IPS-18a (cell line): ENCODE measurements at regions not wholly inside any gene's neighbourhood (a gene's known extent, or its start where the extent isn't known, plus 50 kb on each side); places are given as distances from the start of the nearest gene placed in this dataset.
A peak's percentile ranks its signal among the peaks of the same experiment; 100 is the strongest.

Experiments
- H3K27ac ChIP-seq: one replicate; pipeline ENCODE4 v1.5.1; 2013; ENCODE audit warnings: low read length
- H3K27me3 ChIP-seq: one replicate; pipeline ENCODE4 v1.6.1; 2013; ENCODE audit warnings: mild to moderate bottlenecking, low read length; ENCODE audit not compliant: control insufficient read depth, insufficient read depth
- H3K36me3 ChIP-seq: one replicate; pipeline ENCODE4 v1.6.1; 2013; ENCODE audit warnings: low read depth, low read length; ENCODE audit not compliant: control insufficient read depth
- H3K4me1 ChIP-seq: one replicate; pipeline ENCODE4 v1.6.1; 2013; ENCODE audit warnings: low read depth, low read length; ENCODE audit not compliant: control insufficient read depth
- H3K4me3 ChIP-seq: one replicate; pipeline ENCODE4 v1.5.1; 2013; ENCODE audit warnings: low read length
- H3K9ac ChIP-seq: one replicate; pipeline ENCODE4 v1.6.1; 2013; ENCODE audit warnings: mild to moderate bottlenecking, low read length, moderate library complexity
- H3K9me3 ChIP-seq: one replicate; pipeline ENCODE4 v1.6.1; 2013; ENCODE audit warnings: low read depth, low read length; ENCODE audit not compliant: control insufficient read depth

DNA sequence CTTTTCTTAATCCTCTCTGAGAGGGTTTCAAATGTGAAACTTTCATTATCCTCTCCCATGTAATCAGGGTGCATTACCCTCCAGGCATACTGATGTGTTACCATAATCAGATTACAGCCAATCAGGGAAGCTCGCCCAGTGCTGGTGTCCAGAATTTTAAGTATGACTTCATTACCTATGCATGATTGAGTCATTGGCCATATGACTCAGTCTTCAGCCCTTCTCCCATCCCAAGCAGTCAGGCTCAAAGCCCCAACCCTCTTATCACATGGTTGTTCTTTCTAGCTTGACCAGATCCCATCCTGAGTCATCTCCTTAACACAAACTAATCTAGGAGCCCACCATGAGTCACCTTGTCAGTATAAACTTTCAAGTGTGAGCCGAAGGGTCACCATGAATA is 1668.1 kb upstream of the AGA start:
- H3K9ac ChIP-seq: no peak overlapping the region
- H3K27ac ChIP-seq: no peak overlapping the region
- no peaks in the 10 kb centered on the region for H3K9me3 ChIP-seq
- no peaks in the 10 kb centered on the region for H3K36me3 ChIP-seq
- no peak overlapping the region for H3K4me3 ChIP-seq
- no peaks in the 10 kb centered on the region for H3K27me3 ChIP-seq
- H3K4me1 ChIP-seq: no peaks in the 10 kb centered on the region

DNA sequence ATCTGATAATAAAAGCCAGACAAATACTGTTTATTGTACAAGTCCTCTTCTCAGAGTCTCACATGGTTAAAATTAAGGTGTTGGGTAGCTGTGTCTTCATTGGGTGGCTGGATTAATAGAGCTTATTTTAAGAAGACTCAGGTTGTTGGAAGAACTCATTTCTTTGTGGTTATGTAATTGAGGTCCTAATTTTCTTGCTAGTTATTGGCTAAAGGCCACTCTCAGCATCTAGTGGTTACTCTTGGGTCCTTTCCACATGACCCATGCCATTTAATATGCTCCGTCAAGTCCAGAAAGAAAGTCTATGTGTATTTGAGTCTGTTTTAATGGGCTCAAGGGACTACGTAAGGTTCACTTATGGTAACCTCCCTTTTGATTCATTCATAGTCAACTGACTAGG is 1668.6 kb upstream of the AGA start:
- H3K27ac ChIP-seq: no peak overlapping the region
- no peaks in the 10 kb centered on the region for H3K27me3 ChIP-seq
- no peaks in the 10 kb centered on the region for H3K36me3 ChIP-seq
- H3K4me1 ChIP-seq: no peaks in the 10 kb centered on the region
- no peaks in the 10 kb centered on the region for H3K9me3 ChIP-seq
- no peak overlapping the region for H3K4me3 ChIP-seq
- no peak overlapping the region for H3K9ac ChIP-seq

DNA sequence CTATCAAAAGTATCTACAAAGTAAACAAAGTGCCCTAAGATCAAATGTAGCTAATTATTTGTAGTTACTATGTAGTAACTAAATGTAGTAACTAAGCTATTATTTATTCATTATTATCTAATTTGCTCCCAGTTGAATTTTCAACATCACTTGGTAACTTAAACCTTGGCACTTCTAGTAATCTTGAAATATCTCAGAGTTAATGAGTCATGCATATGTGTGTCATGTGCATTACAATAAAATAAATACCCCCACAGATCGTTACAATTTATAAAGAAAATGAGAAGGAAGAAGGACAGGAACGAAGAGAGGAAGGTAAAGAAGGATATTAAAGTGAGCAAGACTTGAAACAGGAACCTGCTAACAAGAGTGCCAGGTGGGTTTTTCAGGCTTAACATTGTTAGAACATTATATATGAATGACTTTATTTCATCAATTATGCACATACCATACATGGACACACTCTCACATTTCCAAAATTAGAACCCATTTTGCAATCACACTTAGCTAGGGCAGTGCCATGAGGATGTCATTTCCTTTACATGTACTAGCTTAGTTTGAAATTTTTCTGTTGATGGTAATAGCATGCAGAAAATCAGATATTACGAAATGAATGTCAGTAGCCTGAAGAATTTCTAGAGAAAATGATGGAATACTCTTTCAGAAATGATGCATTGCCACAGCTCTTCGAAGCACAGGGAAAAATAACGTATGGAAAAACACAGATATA is 1670.4 kb upstream of the AGA start:
- H3K9ac ChIP-seq: no peak overlapping the region
- H3K27ac ChIP-seq: no peak overlapping the region
- H3K27me3 ChIP-seq: no peaks in the 10 kb centered on the region
- no peak overlapping the region for H3K4me3 ChIP-seq
- H3K36me3 ChIP-seq: no peaks in the 10 kb centered on the region
- no peaks in the 10 kb centered on the region for H3K9me3 ChIP-seq
- peaks cover 6% of the 10 kb centered on the region for H3K4me1 ChIP-seq

DNA sequence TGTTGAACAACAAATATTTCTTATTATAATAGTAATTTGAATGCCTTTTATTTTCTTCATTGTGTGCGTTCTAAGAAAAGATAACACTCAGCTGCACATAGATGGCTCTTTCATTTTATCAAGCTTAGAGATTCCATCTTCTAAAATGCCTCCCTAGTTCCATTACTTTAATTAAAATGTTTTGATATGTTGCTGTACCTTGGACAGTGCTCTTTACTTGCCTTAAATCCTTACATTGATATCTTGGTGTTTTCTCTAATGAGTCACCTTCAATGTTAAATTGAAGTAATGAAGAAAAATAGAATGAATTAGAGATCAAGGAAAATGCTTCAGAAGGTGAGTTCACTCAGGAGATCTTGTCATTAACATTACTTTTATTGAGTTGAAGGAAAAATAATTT is 1672.4 kb upstream of the AGA start:
- no peak overlapping the region for H3K4me3 ChIP-seq
- peaks cover 6% of the 10 kb centered on the region for H3K4me1 ChIP-seq
- H3K27me3 ChIP-seq: no peaks in the 10 kb centered on the region
- no peak overlapping the region for H3K9ac ChIP-seq
- H3K36me3 ChIP-seq: no peaks in the 10 kb centered on the region
- H3K27ac ChIP-seq: no peak overlapping the region
- H3K9me3 ChIP-seq: no peaks in the 10 kb centered on the region

DNA sequence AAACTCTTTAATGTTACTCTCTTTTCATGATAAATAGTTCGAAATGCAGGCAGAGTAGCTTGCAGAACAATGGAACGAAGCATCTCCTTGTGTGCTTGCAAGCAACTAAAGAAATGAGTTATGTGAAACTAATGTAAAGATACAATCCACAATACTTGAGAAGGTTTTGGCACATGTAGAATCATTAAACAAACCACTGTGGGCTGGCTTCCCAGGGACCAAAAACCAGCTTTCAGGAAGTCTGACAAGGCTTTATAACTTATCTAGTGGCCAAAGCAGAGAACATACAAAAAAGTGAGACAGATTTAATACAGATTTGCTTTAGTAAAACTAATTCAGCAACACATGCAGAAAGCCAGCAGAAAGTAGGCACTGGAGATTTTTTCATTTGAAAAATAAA is 1673.8 kb upstream of the AGA start:
- no peaks in the 10 kb centered on the region for H3K36me3 ChIP-seq
- no peak overlapping the region for H3K27ac ChIP-seq
- peaks cover 6% of the 10 kb centered on the region for H3K4me1 ChIP-seq
- H3K9ac ChIP-seq: no peak overlapping the region
- H3K4me3 ChIP-seq: no peak overlapping the region
- no peaks in the 10 kb centered on the region for H3K27me3 ChIP-seq
- H3K9me3 ChIP-seq: no peaks in the 10 kb centered on the region

DNA sequence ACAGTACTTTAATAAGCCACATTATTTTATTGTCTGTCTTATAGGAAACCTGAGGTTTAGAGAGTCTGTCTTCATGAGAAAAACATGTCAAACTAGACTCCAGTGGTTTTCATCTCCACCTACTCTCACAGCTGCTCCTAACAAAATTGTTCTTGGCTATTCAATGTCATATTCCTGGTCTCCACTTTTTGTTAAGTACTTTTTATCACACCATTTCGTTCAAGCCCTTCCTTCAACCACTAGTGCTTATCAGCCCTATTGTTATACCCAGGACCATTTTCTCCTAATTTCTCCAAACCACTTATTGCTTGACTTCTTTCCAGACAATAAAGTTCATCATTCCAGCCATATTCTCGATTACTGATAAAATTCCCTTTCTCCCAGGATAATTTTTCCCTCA is 1674.3 kb upstream of the AGA start:
- Histone ChIP-seq H3K27me3 (no peaks in the 10 kb centered on the region), H3K27ac (no peak overlapping the region), H3K9ac (no peak overlapping the region), H3K9me3 (no peaks in the 10 kb centered on the region), H3K36me3 (no peaks in the 10 kb centered on the region), H3K4me3 (no peak overlapping the region), H3K4me1 (peaks cover 6% of the 10 kb centered on the region)

DNA sequence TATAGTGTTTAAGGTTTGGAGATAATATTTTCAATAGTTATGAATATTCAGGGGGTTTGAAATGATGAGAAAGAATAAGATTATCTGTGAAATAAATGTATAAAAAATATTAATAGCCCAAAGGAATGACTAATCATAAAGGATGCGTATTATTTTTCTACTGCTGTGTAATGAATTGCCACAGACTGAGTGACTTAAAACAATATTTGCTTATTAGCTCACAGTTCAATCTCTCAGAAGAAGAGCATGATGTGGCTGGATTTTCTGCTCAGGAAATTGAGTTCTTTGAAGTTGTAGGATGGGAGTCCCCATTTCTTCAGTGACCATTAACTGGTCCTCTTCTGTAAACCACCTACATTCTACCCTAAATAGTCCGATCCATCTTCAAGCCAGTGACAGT is 1680.8 kb upstream of the AGA start:
- Histone ChIP-seq H3K27ac (no peak overlapping the region), H3K27me3 (no peaks in the 10 kb centered on the region), H3K4me1 (peaks cover 24% of the 10 kb centered on the region), H3K9ac (no peak overlapping the region), H3K36me3 (no peaks in the 10 kb centered on the region), H3K9me3 (no peaks in the 10 kb centered on the region), H3K4me3 (no peak overlapping the region)

DNA sequence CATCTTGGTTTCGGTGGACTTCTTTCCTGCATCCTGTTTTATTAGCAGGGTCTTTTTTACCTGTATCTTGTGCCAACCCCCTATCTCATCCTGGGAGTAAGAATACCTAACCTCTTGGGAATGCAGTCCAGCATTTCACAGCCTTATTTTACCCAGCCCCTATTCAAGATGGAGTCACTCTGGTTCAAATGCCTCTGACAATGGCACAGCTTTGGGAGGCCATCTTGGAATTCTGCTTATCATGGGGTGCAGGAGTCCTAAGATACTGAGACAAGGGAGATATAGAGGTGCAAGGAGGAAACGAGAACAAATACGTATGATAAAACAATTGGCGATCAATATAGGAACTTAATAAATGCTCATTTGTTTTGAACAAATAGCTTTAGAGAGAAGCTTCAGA is 1682.2 kb upstream of the AGA start:
- H3K9me3 ChIP-seq: no peaks in the 10 kb centered on the region
- no peaks in the 10 kb centered on the region for H3K27me3 ChIP-seq
- H3K36me3 ChIP-seq: no peaks in the 10 kb centered on the region
- no peak overlapping the region for H3K27ac ChIP-seq
- H3K9ac ChIP-seq: no peak overlapping the region
- no peak overlapping the region for H3K4me3 ChIP-seq
- peaks cover 24% of the 10 kb centered on the region for H3K4me1 ChIP-seq

DNA sequence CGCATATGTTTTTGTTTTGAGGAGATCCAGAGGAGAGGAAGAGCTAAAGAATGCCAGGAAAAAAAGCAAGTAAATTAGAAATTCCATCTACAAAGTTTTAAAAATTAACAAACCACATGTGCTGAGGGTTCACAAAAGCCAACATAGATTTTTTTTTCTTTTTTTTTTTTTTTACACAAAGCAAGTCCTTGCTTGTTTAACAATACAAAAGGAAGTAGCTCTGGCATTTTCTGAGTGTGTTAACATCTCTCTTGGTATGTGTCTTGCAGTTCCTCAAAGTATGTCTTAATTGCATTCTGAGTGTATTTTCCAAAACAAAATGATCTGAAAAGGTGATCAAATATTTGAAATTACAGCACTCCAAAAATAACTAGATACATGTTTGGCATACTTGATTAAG is 1682.7 kb upstream of the AGA start:
- H3K27me3 ChIP-seq: no peaks in the 10 kb centered on the region

DNA sequence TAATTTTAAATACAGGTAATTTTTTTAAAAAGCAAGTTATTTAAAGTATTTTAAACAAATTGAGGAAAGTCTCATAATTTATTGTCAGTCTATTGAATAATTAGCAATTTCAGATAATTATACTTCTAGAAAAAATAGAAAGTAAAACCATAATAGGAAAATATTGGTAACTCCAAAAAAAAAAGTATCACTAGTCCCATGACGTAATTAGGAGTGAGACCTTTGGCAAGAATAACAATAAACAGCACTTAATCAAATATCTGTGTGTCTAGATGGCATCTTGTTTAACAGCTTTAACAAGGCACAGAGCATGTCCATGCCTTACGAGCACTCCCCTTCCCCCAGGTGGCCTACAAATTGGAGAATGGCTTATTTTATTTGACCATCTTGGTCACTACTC is 1683.6 kb upstream of the AGA start:
- Histone ChIP-seq H3K9me3 (no peaks in the 10 kb centered on the region), H3K9ac (no peak overlapping the region), H3K27me3 (no peaks in the 10 kb centered on the region), H3K36me3 (no peaks in the 10 kb centered on the region), H3K4me1 (peaks cover 24% of the 10 kb centered on the region), H3K4me3 (no peak overlapping the region), H3K27ac (no peak overlapping the region)

More for the DNA sequence above, 1682.7 kb upstream of the AGA start:
- Histone ChIP-seq H3K9me3 (no peaks in the 10 kb centered on the region), H3K4me3 (no peak overlapping the region), H3K9ac (no peak overlapping the region), H3K36me3 (no peaks in the 10 kb centered on the region), H3K27ac (peak overlapping the region; percentile 15), H3K4me1 (peaks cover 24% of the 10 kb centered on the region)

DNA sequence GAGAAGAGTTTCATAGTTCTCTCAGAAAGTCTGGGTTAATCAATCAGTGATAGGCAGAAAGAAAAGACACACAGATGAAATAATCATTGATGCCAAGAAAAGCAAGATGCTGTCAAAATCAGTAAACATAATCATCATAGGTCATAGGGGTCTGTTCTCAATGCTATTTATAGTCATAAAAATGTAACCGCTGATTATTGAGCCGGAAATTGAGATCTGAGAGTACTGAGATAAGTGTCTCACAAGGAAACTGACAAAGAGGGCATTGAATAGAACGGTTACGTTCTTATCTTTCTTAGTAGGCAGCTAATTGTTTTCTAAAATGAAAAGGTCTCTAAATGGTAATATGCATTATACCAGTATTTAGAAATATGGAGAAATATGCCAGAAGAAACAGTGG is 1686.1 kb upstream of the AGA start:
- no peaks in the 10 kb centered on the region for H3K36me3 ChIP-seq
- no peaks in the 10 kb centered on the region for H3K27me3 ChIP-seq
- no peak overlapping the region for H3K27ac ChIP-seq
- peaks cover 24% of the 10 kb centered on the region for H3K4me1 ChIP-seq
- H3K9me3 ChIP-seq: no peaks in the 10 kb centered on the region
- no peak overlapping the region for H3K9ac ChIP-seq
- no peak overlapping the region for H3K4me3 ChIP-seq

DNA sequence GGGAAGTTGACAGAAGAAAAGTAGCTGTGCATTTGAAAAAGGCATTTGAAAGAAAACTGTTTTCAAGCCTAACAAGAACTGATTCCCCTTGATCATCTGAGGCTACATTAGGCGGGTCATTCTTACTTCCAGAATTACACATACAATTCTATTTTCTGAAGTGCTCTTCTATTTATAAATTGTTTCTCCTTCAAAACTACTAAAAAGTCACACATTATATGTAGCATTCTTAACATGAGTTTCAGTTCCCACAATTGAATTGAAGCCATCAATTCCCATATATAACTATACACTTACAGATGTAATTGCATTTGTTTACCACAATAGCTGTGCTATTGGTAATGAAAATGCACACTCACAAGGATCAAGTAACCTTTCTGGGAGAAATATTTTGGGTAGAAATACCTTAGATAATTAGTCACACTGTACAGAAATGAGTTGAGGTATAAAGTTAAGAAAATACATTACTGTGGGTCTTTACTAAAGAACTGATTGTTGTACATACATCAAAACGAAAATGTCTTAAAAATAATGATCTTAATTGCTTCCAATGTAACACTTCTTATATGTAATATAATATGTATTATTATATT is 1688.0 kb upstream of the AGA start:
- H3K36me3 ChIP-seq: no peaks in the 10 kb centered on the region
- no peak overlapping the region for H3K4me3 ChIP-seq
- no peaks in the 10 kb centered on the region for H3K9me3 ChIP-seq
- no peaks in the 10 kb centered on the region for H3K27me3 ChIP-seq
- no peak overlapping the region for H3K27ac ChIP-seq
- H3K9ac ChIP-seq: no peak overlapping the region
- H3K4me1 ChIP-seq: peaks cover 12% of the 10 kb centered on the region
